ENCODE measurements at regions not wholly inside any gene's neighbourhood (a gene's known extent, or its start where the extent isn't known, plus 50 kb on each side); places are given as distances from the start of the nearest gene placed in this dataset.
"Not testable (repeated sequence)": the region's sequence is repeated elsewhere in the genome, so short reads cannot be mapped to it uniquely, and the experiment has no call there.

- H3K9me3 ChIP-seq; H3K9me3 Mint-ChIP-seq; H3K27me3 ChIP-seq (replicated peaks in 1 of 2; ENCODE audit: control insufficient read depth in 2 of 2, extremely low read depth in 1 of 2, insufficient read depth in 2 of 2, low read length in 1 of 2); POLR2A ChIA-PET; CTCF ChIA-PET; H3K4me3 ChIP-seq (ENCODE audit: control insufficient read depth in 1 of 2, extremely low read depth in 1 of 2, low read length in 1 of 2); H3K36me3 Mint-ChIP-seq; DNase-seq; ATAC-seq (replicated peaks in 1 of 4); H3K27me3 Mint-ChIP-seq; H3K27ac Mint-ChIP-seq; H3K4me3 Mint-ChIP-seq; H3K36me3 ChIP-seq (ENCODE audit: control insufficient read depth in 2 of 2, extremely low read depth in 1 of 2, insufficient read depth in 1 of 2, low read length in 1 of 2); H3K27ac ChIP-seq (ENCODE audit: low read length); H3K4me1 ChIP-seq (ENCODE audit: control insufficient read depth in 1 of 2, extremely low read depth in 1 of 2, insufficient read depth in 2 of 2, low read length in 2 of 2); H3K4me1 Mint-ChIP-seq: not testable (repeated sequence)
- no CpG with 5 or more reads among the region's 2 CpGs for WGBS (ENCODE audit: insufficient coverage)
Measured at GRCh38 chr17:15856745-15857144, 88.2 kb upstream of the ADORA2B start.

- H3K36me3 ChIP-seq (ENCODE audit: control insufficient read depth in 2 of 2, extremely low read depth in 1 of 2, insufficient read depth in 1 of 2, low read length in 1 of 2); H3K27me3 ChIP-seq (replicated peaks in 1 of 2; ENCODE audit: control insufficient read depth in 2 of 2, extremely low read depth in 1 of 2, insufficient read depth in 2 of 2, low read length in 1 of 2); CTCF ChIA-PET; ATAC-seq (replicated peaks in 1 of 4); H3K36me3 Mint-ChIP-seq; H3K27me3 Mint-ChIP-seq; H3K27ac ChIP-seq (ENCODE audit: low read length); POLR2A ChIA-PET; H3K27ac Mint-ChIP-seq; H3K9me3 ChIP-seq; H3K4me3 Mint-ChIP-seq; DNase-seq; H3K4me1 Mint-ChIP-seq; H3K4me1 ChIP-seq (ENCODE audit: control insufficient read depth in 1 of 2, extremely low read depth in 1 of 2, insufficient read depth in 2 of 2, low read length in 2 of 2); H3K4me3 ChIP-seq (ENCODE audit: control insufficient read depth in 1 of 2, extremely low read depth in 1 of 2, low read length in 1 of 2): not testable (repeated sequence)
- H3K9me3 Mint-ChIP-seq = peaks cover 8 to 11% (median 9%) of the 10 kb centered on the region in 3 donors
- WGBS (ENCODE audit: insufficient coverage) = no CpG with 5 or more reads among the region's 3 CpGs
Measured at GRCh38 chr17:15858082-15858481, 86.8 kb upstream of the ADORA2B start.

GRCh38 chr17:15860774-15861173, 84.2 kb upstream of the ADORA2B start:
- H3K4me3 Mint-ChIP-seq; H3K4me1 ChIP-seq (ENCODE audit: control insufficient read depth in 1 of 2, extremely low read depth in 1 of 2, insufficient read depth in 2 of 2, low read length in 2 of 2); H3K27me3 Mint-ChIP-seq; H3K9me3 ChIP-seq; POLR2A ChIA-PET; H3K36me3 ChIP-seq (ENCODE audit: control insufficient read depth in 2 of 2, extremely low read depth in 1 of 2, insufficient read depth in 1 of 2, low read length in 1 of 2); ATAC-seq (replicated peaks in 1 of 4); H3K27ac Mint-ChIP-seq; H3K4me3 ChIP-seq (ENCODE audit: control insufficient read depth in 1 of 2, extremely low read depth in 1 of 2, low read length in 1 of 2); CTCF ChIA-PET; H3K4me1 Mint-ChIP-seq; H3K27me3 ChIP-seq (replicated peaks in 1 of 2; ENCODE audit: control insufficient read depth in 2 of 2, extremely low read depth in 1 of 2, insufficient read depth in 2 of 2, low read length in 1 of 2); DNase-seq; H3K36me3 Mint-ChIP-seq; H3K27ac ChIP-seq (ENCODE audit: low read length): not testable (repeated sequence)
- 75% methylated on average over 2 of the region's 5 CpGs for WGBS (ENCODE audit: insufficient coverage)
- H3K9me3 Mint-ChIP-seq = peaks cover 8 to 11% (median 9%) of the 10 kb centered on the region in 3 donors

- POLR2A ChIA-PET; H3K4me1 ChIP-seq (ENCODE audit: control insufficient read depth in 1 of 2, extremely low read depth in 1 of 2, insufficient read depth in 2 of 2, low read length in 2 of 2); CTCF ChIA-PET; H3K4me3 Mint-ChIP-seq; H3K27me3 ChIP-seq (replicated peaks in 1 of 2; ENCODE audit: control insufficient read depth in 2 of 2, extremely low read depth in 1 of 2, insufficient read depth in 2 of 2, low read length in 1 of 2); H3K36me3 ChIP-seq (ENCODE audit: control insufficient read depth in 2 of 2, extremely low read depth in 1 of 2, insufficient read depth in 1 of 2, low read length in 1 of 2); ATAC-seq (replicated peaks in 1 of 4); H3K9me3 ChIP-seq; H3K4me1 Mint-ChIP-seq; H3K27ac Mint-ChIP-seq; DNase-seq; H3K36me3 Mint-ChIP-seq; H3K27ac ChIP-seq (ENCODE audit: low read length); H3K27me3 Mint-ChIP-seq; H3K4me3 ChIP-seq (ENCODE audit: control insufficient read depth in 1 of 2, extremely low read depth in 1 of 2, low read length in 1 of 2): not testable (repeated sequence)
- peaks cover 8 to 11% (median 9%) of the 10 kb centered on the region in 3 donors for H3K9me3 Mint-ChIP-seq
- WGBS (ENCODE audit: insufficient coverage) = no CpG with 5 or more reads among the region's 4 CpGs
Measured at GRCh38 chr17:15864061-15864460, 80.9 kb upstream of the ADORA2B start.

GRCh38 chr17:15864472-15864871, 80.5 kb upstream of the ADORA2B start:
- H3K27me3 Mint-ChIP-seq; H3K36me3 Mint-ChIP-seq; CTCF ChIA-PET; H3K4me1 ChIP-seq (ENCODE audit: control insufficient read depth in 1 of 2, extremely low read depth in 1 of 2, insufficient read depth in 2 of 2, low read length in 2 of 2); H3K36me3 ChIP-seq (ENCODE audit: control insufficient read depth in 2 of 2, extremely low read depth in 1 of 2, insufficient read depth in 1 of 2, low read length in 1 of 2); DNase-seq; H3K27me3 ChIP-seq (replicated peaks in 1 of 2; ENCODE audit: control insufficient read depth in 2 of 2, extremely low read depth in 1 of 2, insufficient read depth in 2 of 2, low read length in 1 of 2); H3K4me3 ChIP-seq (ENCODE audit: control insufficient read depth in 1 of 2, extremely low read depth in 1 of 2, low read length in 1 of 2); ATAC-seq (replicated peaks in 1 of 4); H3K27ac Mint-ChIP-seq; H3K4me1 Mint-ChIP-seq; H3K27ac ChIP-seq (ENCODE audit: low read length); H3K4me3 Mint-ChIP-seq; POLR2A ChIA-PET; H3K9me3 ChIP-seq: not testable (repeated sequence)
- H3K9me3 Mint-ChIP-seq = peaks cover 8 to 11% (median 9%) of the 10 kb centered on the region in 3 donors
- WGBS (ENCODE audit: insufficient coverage) = 100% methylated on average over 1 of the region's 4 CpGs

GRCh38 chr17:15866015-15866414, 78.9 kb upstream of the ADORA2B start:
- H3K27ac ChIP-seq (ENCODE audit: low read length); H3K27me3 ChIP-seq (replicated peaks in 1 of 2; ENCODE audit: control insufficient read depth in 2 of 2, extremely low read depth in 1 of 2, insufficient read depth in 2 of 2, low read length in 1 of 2); H3K9me3 ChIP-seq; H3K27me3 Mint-ChIP-seq; H3K9me3 Mint-ChIP-seq; H3K4me1 ChIP-seq (ENCODE audit: control insufficient read depth in 1 of 2, extremely low read depth in 1 of 2, insufficient read depth in 2 of 2, low read length in 2 of 2); ATAC-seq (replicated peaks in 1 of 4); H3K4me1 Mint-ChIP-seq; H3K4me3 Mint-ChIP-seq; POLR2A ChIA-PET; H3K27ac Mint-ChIP-seq; H3K36me3 ChIP-seq (ENCODE audit: control insufficient read depth in 2 of 2, extremely low read depth in 1 of 2, insufficient read depth in 1 of 2, low read length in 1 of 2); DNase-seq; H3K36me3 Mint-ChIP-seq; CTCF ChIA-PET; H3K4me3 ChIP-seq (ENCODE audit: control insufficient read depth in 1 of 2, extremely low read depth in 1 of 2, low read length in 1 of 2): not testable (repeated sequence)
- no CpG with 5 or more reads among the region's 3 CpGs for WGBS (ENCODE audit: insufficient coverage)

GRCh38 chr17:15867331-15867730, 77.6 kb upstream of the ADORA2B start:
- H3K4me1 ChIP-seq (ENCODE audit: control insufficient read depth in 1 of 2, extremely low read depth in 1 of 2, insufficient read depth in 2 of 2, low read length in 2 of 2); H3K36me3 ChIP-seq (ENCODE audit: control insufficient read depth in 2 of 2, extremely low read depth in 1 of 2, insufficient read depth in 1 of 2, low read length in 1 of 2); H3K9me3 Mint-ChIP-seq; ATAC-seq (replicated peaks in 1 of 4); H3K4me3 ChIP-seq (ENCODE audit: control insufficient read depth in 1 of 2, extremely low read depth in 1 of 2, low read length in 1 of 2); CTCF ChIA-PET; H3K27ac Mint-ChIP-seq; DNase-seq; H3K36me3 Mint-ChIP-seq; H3K4me3 Mint-ChIP-seq; H3K9me3 ChIP-seq; POLR2A ChIA-PET; H3K27ac ChIP-seq (ENCODE audit: low read length); H3K4me1 Mint-ChIP-seq; H3K27me3 Mint-ChIP-seq; H3K27me3 ChIP-seq (replicated peaks in 1 of 2; ENCODE audit: control insufficient read depth in 2 of 2, extremely low read depth in 1 of 2, insufficient read depth in 2 of 2, low read length in 1 of 2): not testable (repeated sequence)
- 97% methylated on average over 6 of the region's 31 CpGs for WGBS (ENCODE audit: insufficient coverage)
